A204.1 (cell line): ENCODE measurements at regions not wholly inside any gene's neighbourhood (a gene's known extent, or its start where the extent isn't known, plus 50 kb on each side); places are given as distances from the start of the nearest gene placed in this dataset.
"Not testable (repeated sequence)": the region's sequence is repeated elsewhere in the genome, so short reads cannot be mapped to it uniquely, and the experiment has no call there.

Experiments used
- FAIRE-seq: peaks from 2 replicates; lab custom pipeline; 2012; peaks lifted over from hg19 to GRCh38; lab: Jason Lieb, UNC

DNA sequence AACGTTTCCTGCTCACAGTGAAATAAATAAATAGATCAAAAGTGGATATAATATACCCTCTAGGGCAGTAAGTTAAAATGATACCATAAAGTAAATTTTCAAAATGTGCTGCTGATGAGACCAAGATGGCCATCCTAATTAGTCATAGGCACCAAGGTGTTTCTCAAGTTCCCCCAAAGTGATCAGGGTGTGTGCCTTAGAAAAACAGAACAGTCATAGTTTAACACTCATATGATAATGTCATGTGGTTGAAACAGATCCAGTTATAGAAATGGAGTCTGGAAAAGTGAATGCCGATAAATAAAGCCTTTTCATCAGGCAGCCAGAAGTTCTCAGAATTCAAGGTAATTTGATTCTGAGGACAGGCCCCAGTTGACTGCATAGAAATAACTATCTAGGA is 161.5 kb upstream of the CDKN2B start:
- FAIRE-seq: no peak

DNA sequence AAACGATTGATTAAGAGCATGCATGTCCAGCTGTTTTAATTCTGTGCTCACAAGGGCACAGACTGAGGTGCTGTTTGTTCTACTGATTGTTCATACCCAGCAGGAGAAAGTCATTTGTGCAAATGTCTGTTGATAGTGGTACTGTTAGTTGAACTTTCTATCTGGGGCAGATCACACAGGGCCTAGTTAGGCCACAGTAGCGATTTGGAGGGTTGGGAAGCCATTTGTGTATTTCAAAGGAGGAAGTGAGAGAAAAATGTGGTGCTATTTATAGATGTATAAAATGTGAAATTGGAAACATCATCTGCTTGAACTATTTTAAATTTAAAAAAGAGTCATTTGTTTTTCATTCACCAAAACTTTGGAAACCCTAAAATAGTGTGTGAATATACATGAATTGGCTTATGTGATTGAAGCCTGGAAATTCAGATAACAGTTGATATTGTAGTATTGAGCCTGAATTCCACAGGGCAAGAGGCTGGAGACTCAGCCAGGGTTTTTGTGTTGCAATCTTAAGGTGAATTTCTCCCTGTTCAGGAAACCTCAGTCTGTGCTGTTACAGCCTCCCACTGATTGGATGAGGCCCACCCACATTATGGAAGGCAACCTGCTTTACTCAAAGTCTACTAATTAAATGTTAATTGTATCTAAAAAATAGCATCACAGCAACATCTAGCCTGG is 162.0 kb upstream of the CDKN2B start:
- no peak for FAIRE-seq

DNA sequence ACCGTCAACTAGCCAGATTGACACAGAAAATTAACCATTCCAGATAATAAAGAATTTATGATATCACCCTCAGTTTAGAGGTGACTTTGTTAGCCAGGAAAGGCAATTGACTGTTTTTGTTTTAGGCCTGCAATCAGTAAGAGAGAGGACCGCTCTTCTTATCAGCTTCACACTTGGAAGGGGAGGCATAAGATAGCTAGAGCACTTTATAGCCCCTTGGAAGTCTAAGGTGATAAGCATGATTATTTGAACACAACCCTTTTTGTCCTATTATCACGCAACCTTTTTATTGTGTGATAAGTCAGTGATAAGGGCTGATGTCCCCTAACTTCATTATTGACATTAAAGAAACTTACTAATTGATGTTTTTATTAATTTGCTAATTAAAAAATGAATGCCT is 162.6 kb upstream of the CDKN2B start:
- no peak for FAIRE-seq

DNA sequence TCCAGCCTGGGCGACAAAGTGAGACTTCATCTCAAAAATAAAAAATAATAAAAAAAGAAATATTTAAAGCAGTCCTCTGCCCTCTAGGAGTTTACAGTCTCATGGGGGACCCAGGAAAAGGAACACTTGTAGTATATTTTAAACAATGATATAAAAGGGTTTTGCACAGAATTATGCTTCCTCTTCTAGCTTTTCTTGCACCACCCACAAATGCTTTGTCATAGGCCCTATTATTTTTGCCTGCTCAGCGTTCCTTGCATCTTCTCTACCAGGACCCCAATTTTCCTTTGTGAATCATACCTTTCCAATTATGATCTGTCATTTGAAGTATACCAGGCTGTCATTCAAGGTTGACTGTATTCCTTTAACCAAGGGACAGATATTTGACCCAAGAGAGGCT is 164.8 kb upstream of the CDKN2B start:
- no peak for FAIRE-seq

DNA sequence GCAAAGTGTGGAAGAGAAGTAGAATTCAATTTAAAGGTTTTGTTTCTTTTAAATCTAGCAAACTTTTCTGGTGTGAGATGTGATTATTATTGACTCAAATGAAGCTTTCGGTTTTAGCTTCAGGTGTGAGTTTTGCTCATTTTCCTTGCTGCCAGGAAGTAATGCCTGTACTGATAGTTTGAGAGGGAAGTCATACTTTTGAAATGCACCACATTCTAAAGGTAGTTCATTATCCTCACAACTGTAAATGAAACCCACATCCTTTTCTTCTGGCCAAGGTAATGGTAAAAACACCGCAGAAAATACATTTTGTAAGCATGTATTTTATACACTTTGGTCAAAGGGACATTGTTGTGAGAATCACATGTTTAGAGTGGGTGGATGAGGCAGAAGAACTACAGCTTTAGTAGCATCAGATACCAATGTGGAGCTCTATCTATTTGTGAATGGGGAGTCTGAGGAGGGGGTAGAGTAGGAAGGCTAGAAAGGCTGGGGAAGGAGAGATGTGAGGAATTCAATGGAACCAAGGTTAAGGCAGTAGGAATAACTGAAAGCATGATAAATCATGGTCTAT is 167.0 kb upstream of the CDKN2B start:
- FAIRE-seq: no peak

DNA sequence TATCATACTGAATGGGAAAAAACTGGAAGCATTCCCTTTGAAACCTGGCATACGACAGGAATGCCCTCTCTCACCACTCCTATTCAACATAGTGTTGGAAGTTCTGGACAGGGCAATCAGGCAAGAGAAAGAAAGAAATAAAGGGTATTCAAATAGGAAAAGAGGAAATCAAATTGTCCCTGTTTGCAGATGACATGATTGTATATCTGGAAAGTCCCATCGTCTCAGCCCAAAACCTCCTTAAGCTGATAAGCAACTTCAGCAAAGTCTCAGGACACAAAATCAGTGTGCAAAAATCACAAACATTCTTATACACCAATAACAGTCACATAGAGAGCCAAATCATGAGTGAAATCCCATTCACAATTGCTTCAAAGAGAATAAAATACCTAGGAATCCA is 171.9 kb upstream of the CDKN2B start:
- FAIRE-seq: not testable (repeated sequence)

DNA sequence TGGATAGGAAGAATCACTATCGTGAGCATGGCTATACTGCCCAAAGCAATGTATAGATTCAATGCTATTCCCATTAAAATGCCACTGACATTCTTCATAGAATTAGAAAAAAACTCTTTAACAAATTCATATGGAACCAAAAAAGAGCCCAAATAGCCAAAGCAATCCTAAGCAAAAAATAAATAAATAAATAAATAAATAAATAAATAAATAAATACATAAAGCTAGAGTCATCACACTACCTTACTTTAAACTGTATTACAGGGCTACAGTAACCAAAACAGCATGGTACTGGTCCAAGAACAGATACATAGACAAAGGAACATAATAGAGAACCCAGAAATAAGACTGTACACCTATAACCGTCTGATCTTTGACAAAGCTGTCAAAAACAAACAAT is 180.4 kb upstream of the CDKN2B start:
- no peak for FAIRE-seq

DNA sequence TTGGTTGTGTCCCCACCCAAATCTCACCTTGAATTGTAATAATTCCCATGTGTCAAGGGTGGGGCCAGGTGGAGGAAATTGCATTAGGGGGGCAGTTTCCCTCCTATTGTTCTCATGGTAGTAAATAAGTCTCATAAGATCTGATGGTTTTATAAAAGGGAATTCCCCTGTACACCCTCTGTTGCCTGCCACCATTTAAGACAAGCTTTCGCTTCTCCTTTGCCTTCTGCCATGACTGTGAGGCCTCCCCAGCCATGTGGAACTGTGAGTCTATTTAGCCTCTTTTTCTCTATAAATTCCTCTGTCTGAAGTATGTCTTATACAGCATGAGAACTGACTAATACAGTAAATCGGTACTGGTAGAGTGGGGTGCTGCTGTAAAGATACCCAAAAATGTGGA is 187.9 kb upstream of the CDKN2B start:
- not testable (repeated sequence) for FAIRE-seq

DNA sequence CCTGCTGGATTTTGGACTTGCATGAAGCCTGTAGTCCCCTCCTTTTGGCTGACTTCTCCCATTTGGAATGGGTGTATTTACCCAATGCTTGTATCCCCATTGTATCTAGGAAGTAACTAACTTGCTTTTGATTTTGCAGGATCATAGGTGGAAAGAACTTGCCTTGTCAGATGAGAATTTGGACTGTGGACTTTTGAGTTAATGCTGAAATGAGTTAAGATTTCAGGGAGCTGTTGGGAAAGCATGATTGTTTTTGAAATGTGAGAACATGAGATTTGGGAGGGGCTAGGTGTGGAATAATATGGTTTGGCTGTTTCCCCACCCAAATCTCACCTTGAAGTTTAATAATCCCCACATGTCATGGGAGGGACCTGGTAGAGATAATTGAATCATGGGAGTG is 189.6 kb upstream of the CDKN2B start:
- FAIRE-seq: no peak

DNA sequence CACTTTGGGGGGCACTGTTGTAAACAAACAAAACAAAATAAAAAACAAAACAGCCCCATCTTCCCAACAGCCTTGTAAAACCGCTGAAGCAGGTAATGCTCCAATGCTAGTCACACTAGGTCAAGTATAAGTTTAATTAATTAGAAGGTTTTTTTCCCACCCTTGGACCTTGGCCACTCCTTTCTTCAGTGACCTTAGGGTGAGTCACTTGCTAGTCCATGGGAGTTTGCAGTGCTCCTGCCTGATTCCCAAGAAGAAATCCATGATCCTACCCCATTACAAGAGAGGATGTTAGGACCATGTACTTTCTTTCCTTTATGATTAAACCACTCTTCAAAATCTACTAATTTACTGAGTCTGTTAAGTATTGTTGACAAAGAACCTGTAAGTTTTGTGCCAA is 192.2 kb upstream of the CDKN2B start:
- no peak for FAIRE-seq

DNA sequence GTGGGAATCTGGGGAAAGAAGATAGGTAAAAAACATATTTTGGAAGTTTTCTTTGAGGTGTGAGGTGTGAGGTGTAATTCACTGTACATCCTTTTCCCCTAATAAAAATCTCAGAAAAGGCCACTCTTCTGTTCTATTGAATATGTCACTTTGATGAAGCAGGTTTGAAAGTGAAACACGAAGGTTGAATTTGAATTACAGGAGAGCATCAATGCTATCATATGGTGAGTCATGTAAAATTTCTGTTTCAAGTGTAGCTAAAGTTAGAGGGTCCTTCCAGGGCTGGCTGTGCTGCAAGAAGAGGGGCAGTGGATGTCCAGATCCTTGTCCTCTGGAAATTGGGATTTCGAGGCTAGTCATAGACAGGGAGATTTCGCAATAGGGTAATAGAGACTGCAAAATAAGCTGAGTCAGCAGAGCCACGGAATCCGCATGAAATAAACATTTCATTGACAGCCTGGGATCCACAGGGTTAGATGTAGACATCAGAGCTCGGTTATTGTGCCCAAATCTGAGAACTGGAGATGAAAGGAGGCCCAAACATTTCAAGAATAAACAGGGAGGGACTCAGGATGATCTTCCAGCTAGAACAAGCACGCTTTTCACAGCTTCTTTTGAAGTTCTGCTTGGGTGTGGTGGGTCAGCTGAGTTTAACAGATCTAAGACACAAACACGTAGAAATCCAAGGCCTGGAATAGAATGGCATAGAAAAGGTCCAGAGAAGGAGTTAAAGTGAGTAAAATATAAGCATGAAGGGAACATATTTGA is 194.4 kb upstream of the CDKN2B start:
- no peak for FAIRE-seq

DNA sequence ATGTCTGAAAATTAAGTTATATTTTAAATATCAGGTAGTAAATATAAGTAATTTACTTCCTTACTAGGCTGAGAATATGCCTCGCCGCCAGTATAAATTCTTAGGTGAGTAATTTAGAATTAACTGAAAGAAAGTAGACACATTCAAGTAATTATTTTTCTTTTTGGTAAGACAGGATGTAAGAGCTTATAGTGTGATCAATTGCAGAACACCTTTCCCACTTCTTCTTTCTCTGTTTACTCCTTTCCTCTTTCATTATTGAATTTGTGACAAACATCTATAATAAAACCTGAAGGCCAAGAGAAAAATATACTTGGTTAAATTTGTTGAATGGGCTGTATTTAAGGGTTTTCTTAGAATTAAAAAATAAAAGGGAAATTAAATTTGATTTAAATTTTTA is 195.1 kb upstream of the CDKN2B start:
- FAIRE-seq: no peak

DNA sequence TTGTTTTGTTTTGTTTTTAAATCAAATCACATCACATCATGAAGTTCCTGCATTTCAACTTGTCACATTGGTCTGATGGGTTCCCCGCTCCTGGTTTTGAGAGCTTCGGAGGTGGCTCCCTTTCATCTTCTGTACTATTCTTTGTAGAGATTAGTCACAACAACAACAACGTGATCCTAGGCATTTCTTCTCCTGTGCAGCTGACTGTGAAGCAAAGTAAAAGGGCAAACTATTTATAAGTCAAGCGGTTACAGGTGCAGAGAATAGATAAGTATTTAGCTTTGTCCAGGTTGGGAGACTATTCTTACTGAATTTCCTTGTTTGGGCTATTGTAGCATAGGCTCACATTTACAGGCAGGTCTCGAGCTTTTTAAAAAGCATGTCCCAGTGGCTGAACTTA is 197.7 kb upstream of the CDKN2B start:
- FAIRE-seq: no peak

DNA sequence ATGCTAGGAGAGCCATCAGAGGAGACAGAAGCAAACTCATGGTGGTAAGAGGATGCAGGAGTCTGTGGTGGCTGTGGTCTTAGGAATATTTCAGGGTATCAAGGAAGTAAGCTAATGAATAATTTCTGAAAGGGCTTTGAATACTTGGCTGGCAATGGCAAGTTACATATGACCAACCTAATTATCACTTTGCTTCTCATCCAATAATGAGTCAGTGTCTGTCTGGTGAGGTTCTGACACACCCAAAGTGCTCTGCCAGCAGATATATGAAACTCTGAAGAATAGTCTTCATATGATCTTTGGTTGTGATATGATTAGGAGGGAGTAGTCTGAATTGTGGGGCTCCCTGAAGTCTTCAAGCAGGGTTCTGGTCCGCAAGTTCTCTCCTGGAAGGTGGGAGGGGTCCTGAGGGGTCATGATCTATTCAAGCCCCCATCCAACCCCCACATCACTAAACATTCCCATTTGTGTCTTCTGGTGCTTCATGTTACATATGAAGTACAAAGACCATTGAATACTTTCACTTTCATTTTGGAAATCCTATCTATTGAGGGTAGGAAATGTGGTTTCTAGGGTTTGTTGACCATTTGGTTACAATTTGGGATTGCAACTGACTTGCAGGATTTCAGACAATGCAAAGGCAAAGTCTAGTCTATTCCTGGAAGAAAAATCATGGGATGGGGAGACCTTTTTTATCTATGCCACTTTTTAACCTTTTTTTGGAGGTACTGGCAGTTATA is 199.9 kb upstream of the CDKN2B start:
- FAIRE-seq: no peak

DNA sequence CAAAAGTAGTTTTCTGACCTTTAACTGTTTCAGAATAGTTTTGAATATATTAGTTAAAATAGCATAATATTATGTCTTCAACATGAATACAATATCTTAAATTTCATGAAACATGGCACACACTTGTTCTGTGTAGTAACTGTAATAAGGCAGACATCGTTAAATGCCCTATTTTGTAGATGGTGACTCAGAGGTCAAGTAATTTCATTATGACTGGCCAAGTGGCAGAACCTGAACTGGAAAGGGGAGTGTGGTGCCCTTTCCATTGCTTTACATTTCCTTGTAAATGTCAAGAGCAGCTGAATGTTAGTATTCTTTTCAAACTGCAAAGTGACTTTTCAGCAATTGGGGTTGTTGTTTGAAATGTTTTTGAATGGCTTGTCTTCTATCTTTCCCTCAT is 201.2 kb upstream of the CDKN2B start:
- FAIRE-seq: no peak

DNA sequence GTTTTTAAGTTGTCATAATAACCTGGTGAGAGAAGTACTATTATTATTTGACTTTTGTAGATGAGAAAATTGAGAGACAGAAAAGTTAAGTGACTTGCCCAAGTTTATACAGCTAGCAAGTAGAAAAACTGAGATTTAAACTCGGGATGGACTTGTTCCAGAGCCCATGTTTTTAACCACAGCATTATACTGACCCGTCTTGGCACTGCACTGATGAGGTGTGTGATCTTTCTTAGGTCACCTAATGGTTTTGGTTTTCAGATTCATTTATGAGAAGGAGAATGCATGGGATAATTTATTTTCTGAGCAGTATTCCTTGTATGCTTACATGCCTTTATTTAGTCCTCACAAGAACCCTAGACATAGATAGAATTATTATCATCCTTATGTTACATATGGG is 201.8 kb upstream of the CDKN2B start:
- no peak for FAIRE-seq

DNA sequence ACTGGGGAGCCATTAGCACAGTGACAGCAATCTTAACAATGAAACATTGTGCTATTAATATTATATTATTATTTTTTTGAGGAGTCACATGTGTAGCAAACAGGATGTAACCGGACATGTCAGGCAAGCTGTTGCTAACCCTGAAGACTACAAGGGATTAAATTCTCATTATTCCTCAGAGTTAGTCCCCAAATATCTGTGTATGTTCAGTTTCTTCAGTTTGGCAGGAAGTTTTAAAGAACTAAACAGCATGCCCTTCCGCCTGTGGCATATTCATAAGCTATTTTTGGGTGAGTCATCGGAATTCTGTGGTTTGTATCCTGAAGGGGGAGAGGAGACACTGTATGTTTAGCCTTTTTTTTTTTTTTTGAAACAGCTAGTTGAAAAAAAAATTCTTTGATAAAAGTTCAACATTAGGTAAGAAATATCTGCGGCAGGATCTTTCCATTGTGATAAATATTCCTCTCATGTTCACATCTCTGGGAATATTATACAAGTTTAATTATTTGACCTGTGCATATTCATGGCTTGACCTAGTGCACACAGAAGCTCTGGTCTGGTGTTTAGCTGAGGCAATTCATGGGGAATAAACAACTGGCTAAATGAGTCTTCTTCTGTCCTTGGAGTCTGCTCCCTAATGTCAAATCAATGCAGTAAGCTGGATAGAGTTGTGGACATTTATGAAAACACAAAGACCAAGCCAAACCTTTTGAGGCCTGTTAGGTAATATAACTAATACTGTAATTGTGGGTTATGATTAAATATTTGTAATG is 202.7 kb upstream of the CDKN2B start:
- no peak for FAIRE-seq

DNA sequence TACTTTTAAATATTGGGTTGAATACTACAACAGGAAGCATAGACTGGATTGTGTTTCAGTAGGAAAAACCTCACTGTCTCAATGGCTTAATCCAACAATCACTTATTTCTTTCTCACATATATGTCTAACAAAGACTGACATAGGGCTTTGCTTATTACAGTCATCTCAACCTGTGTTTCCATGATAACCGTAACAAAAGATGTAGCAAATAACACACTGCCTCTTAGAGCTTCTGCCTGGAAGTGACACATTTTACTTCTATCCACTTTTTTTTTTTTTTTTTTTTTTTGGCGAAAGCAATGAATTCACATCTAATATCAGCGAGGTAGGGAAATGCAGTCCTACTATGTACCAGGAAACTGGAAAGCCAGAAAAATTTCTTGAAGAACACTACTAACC is 204.9 kb upstream of the CDKN2B start:
- no peak for FAIRE-seq

DNA sequence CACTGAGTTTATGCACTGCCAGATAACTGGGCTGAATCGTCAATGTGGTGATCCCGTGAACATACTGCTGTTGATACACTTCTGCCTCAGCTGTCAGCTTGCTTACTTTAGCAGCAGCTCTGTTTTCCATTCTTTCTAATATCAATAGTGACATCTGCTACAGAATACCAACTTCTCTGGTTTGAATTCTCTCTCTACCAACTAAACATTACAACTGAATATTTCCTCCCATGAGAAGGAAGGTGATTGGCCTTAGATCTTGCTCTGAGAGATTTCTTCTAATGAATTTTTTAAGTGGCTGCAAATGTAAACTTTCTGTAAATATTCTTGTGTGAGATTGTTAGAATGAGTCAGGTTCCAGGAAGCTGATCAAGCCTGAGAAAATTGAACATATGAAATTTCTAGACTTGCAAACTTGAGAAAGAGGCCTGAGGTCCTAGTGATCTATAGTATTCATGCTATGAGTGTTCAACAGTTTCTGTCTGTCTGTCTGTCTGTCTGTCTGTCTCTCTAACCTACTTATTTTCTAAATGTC is 205.5 kb upstream of the CDKN2B start:
- FAIRE-seq: no peak

DNA sequence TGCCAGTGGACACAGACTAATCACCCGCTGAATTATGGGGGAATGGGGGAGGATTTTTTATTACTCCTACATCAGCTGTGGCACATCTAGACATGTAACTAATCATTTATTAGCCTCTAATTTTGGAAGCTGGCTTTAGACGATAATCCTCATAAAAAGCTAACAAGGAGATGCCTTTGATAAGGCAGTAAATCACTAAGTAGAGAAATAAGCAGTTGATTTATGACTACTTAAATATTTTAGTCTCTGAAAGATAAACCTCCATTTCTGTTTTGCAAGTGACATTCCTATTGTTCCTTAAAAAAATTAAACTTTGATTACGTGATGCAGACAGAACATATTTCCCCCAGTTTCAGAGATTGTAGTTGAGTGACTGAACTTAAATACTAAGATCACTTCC is 206.4 kb upstream of the CDKN2B start:
- FAIRE-seq: no peak

DNA sequence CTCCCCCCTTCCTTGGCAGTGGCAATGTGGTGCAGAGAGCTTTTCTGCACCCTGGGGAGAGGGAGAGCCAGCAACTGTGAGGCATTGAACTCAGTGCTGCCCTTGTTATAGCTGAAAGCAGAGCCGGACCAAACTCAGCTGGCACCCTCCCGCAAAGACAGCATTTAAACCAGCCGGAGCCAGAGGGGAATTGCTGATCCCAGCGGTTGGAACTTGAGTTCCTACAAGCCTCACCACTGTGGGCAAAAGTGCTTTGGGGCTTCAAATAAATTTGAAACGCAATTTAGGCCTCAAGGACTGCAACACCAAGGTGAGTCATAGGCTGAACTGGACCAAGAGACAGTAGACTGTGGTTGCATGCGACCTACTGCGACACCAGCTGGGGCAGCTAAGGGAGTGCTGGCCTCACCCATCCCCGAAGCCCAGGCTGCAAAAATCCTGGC is 207.6 kb upstream of the CDKN2B start:
- no peak for FAIRE-seq

DNA sequence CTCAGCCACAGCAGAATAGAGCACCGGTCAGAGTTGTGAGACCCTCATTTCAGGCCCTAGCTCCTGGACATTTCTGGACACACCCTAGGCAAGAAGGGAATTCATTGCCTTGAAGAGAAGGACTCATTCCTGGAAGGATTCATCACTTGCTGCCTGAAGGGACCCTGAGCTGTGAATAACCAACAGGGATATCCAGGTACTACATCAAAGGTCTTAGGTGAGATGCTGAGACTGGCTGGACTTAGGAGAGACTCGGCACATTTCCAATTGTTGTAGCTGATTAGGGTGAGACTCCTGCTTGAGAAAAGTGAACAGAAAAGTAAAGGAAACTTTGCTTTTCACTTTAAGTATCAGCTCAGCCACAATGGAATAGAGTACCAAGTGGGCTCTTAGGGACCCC is 208.1 kb upstream of the CDKN2B start:
- no peak for FAIRE-seq
